ENCODE measurements at regions not wholly inside any gene's neighbourhood (a gene's known extent, or its start where the extent isn't known, plus 50 kb on each side); places are given as distances from the start of the nearest gene placed in this dataset.
"Not testable (repeated sequence)": the region's sequence is repeated elsewhere in the genome, so short reads cannot be mapped to it uniquely, and the experiment has no call there.

DNA sequence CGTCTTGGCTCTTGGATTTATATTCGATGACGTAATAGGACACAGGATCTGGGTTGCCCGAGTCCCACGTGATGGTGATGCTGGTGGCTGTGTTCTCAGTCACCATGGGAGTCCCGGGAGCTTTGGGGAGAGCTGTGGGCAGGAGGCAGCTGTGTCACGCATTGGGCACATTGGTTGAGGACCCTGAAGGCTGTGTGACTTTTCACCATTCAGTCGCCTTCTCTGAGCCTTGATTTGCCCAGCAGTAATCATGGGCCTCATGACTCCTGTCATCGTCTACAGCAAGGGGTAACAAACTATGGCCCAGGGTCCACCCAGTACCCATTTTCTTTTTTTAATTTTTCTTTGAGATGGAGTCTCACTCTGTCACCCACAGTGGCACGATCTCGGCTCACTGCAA is 96.3 kb downstream of the PTPRS start:
- no peaks in the 10 kb centered on the region for H3K27me3 ChIP-seq (replicated peaks; ENCODE audit: insufficient read depth)
- intact Hi-C loops (cut with DNase I) = no loop called here
- 95% methylated on average over 11 of the region's 11 CpGs for WGBS
- TF ChIP-seq POLR2A (IDR thresholded peaks at IDR 0.05) (no peak), CTCF (IDR thresholded peaks at IDR 0.05) (no peak), POLR2AphosphoS5 (IDR thresholded peaks at IDR 0.05) (no peak)
- H3K4me3 ChIP-seq = no peak overlapping the region
- no peaks in the 10 kb centered on the region for H3K36me3 ChIP-seq
- no peaks in the 10 kb centered on the region for H3K4me1 ChIP-seq (replicated peaks)
- no peak overlapping the region for H3K27ac ChIP-seq
- DNase-seq (ENCODE audit: low spot score) = no peak
- H3K9me3 ChIP-seq = no peaks in the 10 kb centered on the region

DNA sequence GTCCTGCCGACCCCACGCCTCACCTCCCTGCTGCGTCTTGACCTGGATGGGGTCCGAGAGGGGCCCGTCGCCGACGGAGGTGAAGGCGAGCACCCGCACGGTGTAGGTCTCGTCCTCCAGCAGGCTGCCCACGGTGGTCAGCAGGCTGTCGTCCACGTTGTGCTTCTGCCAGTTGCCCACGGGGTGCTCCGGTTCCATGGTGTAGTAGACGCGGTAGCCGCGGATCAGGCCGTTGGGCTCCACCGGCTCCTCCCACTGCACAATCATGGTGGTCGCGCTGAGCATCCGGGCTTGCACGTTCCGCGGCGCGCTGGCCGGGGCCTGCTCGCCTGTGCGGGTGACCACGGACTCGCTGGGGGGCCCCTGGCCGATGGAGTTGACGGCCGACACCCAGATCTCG is 96.7 kb downstream of the PTPRS start:
- WGBS = 96% methylated on average over 40 of the region's 40 CpGs
- no peak for TF ChIP-seq POLR2AphosphoS5 (IDR thresholded peaks at IDR 0.05)
- TF ChIP-seq POLR2A (IDR thresholded peaks at IDR 0.05) = no peak
- no peak for TF ChIP-seq CTCF (IDR thresholded peaks at IDR 0.05)
- Histone ChIP-seq H3K36me3 (no peaks in the 10 kb centered on the region), H3K4me3 (no peak overlapping the region), H3K27me3 (replicated peaks; ENCODE audit: insufficient read depth) (no peaks in the 10 kb centered on the region), H3K9me3 (no peaks in the 10 kb centered on the region), H3K4me1 (replicated peaks) (no peaks in the 10 kb centered on the region), H3K27ac (no peak overlapping the region)
- no peak for DNase-seq (ENCODE audit: low spot score)
- intact Hi-C loops (cut with DNase I) = no loop called here

- not testable (repeated sequence) for H3K4me1 ChIP-seq (replicated peaks)
- 88% methylated on average over 9 of the region's 9 CpGs for whole genome bisulfite sequencing
Measured at GRCh38 chr19:5241896-5242295, 98.7 kb downstream of the PTPRS start.

GRCh38 chr19:5240011-5240410 is 100.6 kb downstream of the PTPRS start:
- DNase-seq (ENCODE audit: low spot score) = no peak
- Histone ChIP-seq H3K27ac (no peak overlapping the region), H3K9me3 (no peaks in the 10 kb centered on the region), H3K36me3 (no peaks in the 10 kb centered on the region), H3K4me1 (replicated peaks) (no peaks in the 10 kb centered on the region), H3K27me3 (replicated peaks; ENCODE audit: insufficient read depth) (no peaks in the 10 kb centered on the region), H3K4me3 (no peak overlapping the region)
- 90% methylated on average over 22 of the region's 22 CpGs for WGBS
- intact Hi-C loops (cut with DNase I) = no loop called here
- TF ChIP-seq CTCF (IDR thresholded peaks at IDR 0.05) (no peak), POLR2A (IDR thresholded peaks at IDR 0.05) (no peak), POLR2AphosphoS5 (IDR thresholded peaks at IDR 0.05) (no peak)

More at GRCh38 chr19:5241896-5242295, 98.7 kb downstream of the PTPRS start:
- H3K9me3 ChIP-seq; H3K36me3 ChIP-seq; H3K27me3 ChIP-seq (replicated peaks; ENCODE audit: insufficient read depth); DNase-seq (ENCODE audit: low spot score); H3K4me3 ChIP-seq; H3K27ac ChIP-seq; intact Hi-C loops (cut with DNase I): not testable (repeated sequence)

- WGBS = 94% methylated on average over 33 of the region's 33 CpGs
- Histone ChIP-seq H3K36me3 (no peaks in the 10 kb centered on the region), H3K27me3 (replicated peaks; ENCODE audit: insufficient read depth) (no peaks in the 10 kb centered on the region), H3K4me1 (replicated peaks) (no peaks in the 10 kb centered on the region), H3K27ac (no peak overlapping the region), H3K4me3 (no peak overlapping the region), H3K9me3 (no peaks in the 10 kb centered on the region)
- TF ChIP-seq POLR2A (IDR thresholded peaks at IDR 0.05) = no peak
- no peak for DNase-seq (ENCODE audit: low spot score)
- intact Hi-C loops (cut with DNase I) = no loop called here
Measured at GRCh38 chr19:5238700-5239099, 101.9 kb downstream of the PTPRS start.

DNA sequence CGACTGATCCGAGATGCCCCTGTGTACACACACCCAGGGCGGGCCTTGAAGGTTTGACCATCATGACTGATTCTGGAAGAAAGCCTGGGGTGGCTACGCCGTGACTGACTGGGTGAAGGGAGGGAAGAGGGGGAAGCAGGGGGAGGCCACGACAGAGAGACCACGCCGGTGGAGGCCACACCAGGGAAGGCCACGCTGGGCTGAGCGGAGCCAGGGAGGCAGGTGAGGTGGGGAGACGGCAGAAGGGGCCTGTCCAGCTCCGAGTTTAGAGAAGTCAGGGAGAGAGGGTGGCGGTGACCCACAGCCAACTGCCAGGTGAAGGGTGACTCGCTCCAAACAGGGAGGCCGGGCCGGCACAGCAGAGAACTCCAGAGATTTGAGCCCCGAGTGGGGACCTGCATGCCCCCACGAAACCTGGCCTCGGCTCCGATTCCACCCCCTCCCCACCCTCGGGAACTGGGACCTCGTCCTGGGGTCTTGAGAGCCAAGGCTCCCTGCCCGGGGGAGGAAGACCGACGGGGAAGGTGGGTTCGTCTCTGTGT is 102.6 kb downstream of the PTPRS start:
- no peaks in the 10 kb centered on the region for H3K36me3 ChIP-seq
- no peak for DNase-seq (ENCODE audit: low spot score)
- H3K27me3 ChIP-seq (replicated peaks; ENCODE audit: insufficient read depth) = no peaks in the 10 kb centered on the region
- 96% methylated on average over 26 of the region's 26 CpGs for WGBS
- no peak overlapping the region for H3K27ac ChIP-seq
- no peak overlapping the region for H3K4me3 ChIP-seq
- H3K9me3 ChIP-seq = no peaks in the 10 kb centered on the region
- no peaks in the 10 kb centered on the region for H3K4me1 ChIP-seq (replicated peaks)
- TF ChIP-seq POLR2A (IDR thresholded peaks at IDR 0.05) (no peak), POLR2AphosphoS5 (IDR thresholded peaks at IDR 0.05) (no peak), CTCF (IDR thresholded peaks at IDR 0.05) (no peak)
- intact Hi-C loops (cut with DNase I) = no loop called here
